Adrenal gland (tissue), 9 donors: ENCODE measurements at regions not wholly inside any gene's neighbourhood (a gene's known extent, or its start where the extent isn't known, plus 50 kb on each side); places are given as distances from the start of the nearest gene placed in this dataset.

ENCODE experiments used
- DNase-seq, 7 donors: peaks; one replicate each; pipeline ENCODE4 v3.0.0-alpha.2; 2019 to 2020
- H3K27ac ChIP-seq, 5 donors: fragments of 200-600 bp; sonication (generic) in 4 of 5; 1 replicate in 3 of 5; 2 replicates in 2 of 5; pipeline versions ENCODE4 v1.5.1 to v1.8.0; 2016 to 2020; ENCODE audit warnings: mild to moderate bottlenecking in 1 of 5
- H3K27me3 ChIP-seq: fragments of 200-600 bp; 2 replicates; pipeline ENCODE4 v1.8.0; 2021
- H3K36me3 ChIP-seq, 2 donors: fragments of 200-600 bp; replicated peaks in 1 of 2; 1 replicate in 1 of 2; 2 replicates in 1 of 2; pipeline versions ENCODE4 v1.5.1 to v1.8.0; 2018 to 2022
- H3K4me1 ChIP-seq, 2 donors: fragments of 200-600 bp; replicated peaks in 1 of 2; 1 replicate in 1 of 2; 2 replicates in 1 of 2; pipeline versions ENCODE4 v1.5.1 to v1.8.0; 2018 to 2021
- H3K4me3 ChIP-seq, 4 donors: fragments of 200-600 bp; sonication (generic) in 3 of 4; one replicate each; pipeline ENCODE4 v1.5.1; 2016 to 2018
- H3K9me3 ChIP-seq, 3 donors: fragments of 200-600 bp; sonication (generic) in 1 of 3; replicated peaks in 1 of 3; 1 replicate in 2 of 3; 2 replicates in 1 of 3; pipeline versions ENCODE4 v1.5.1 to v1.8.0; 2016 to 2021
- POLR2A ChIP-seq, 2 donors: fragments of 450-650 bp; IDR thresholded peaks; one replicate each; pipeline ENCODE4 v1.6.1; 2017; ENCODE audit warnings: antibody characterized with exemption in 2 of 2, mild to moderate bottlenecking in 2 of 2, moderate library complexity in 1 of 2
- WGBS, 4 donors: extraction: QIAGEN DNeasy Blood & Tissue Kit in 2 of 4; methylation state at CpG; one replicate each; pipeline versions ENCODE4 v1.1.5 to v1.1.7; 2013 to 2017; 5-methylcytosine and 5-hydroxymethylcytosine counted together
- intact Hi-C, 2 donors: fragments of 100-400 bp; cut with DNase I; formaldehyde crosslinking; loops; one replicate each; pipeline versions ENCODE4 v1.14.1 to v1.15.0; 2022 to 2023
- TF ChIP-seq, protein P1 (sequence below), 6 experiments: fragments of 450-650 bp in 4 of 6; fragments of 200-600 bp in 2 of 6; sonication (generic) in 1 of 6; IDR thresholded peaks; 1 replicate in 5 of 6; 2 replicates in 1 of 6; pipeline versions ENCODE4 v1.5.1 to v1.8.0; 2016 to 2021; ENCODE audit warnings: antibody characterized with exemption in 6 of 6, mild to moderate bottlenecking in 2 of 6, moderate library complexity in 1 of 6
- donor health status: healthy with polysubstance abuse.
- donor health status: Bipolar disorder and iron deficiency.
- donor health status: DM: yes; HTN: yes; CAD: no.
- donor health status: DM: no; HTN: no; CAD: no.
- donor health status: DM: no; HTN: no; CAD: no.

DNA sequence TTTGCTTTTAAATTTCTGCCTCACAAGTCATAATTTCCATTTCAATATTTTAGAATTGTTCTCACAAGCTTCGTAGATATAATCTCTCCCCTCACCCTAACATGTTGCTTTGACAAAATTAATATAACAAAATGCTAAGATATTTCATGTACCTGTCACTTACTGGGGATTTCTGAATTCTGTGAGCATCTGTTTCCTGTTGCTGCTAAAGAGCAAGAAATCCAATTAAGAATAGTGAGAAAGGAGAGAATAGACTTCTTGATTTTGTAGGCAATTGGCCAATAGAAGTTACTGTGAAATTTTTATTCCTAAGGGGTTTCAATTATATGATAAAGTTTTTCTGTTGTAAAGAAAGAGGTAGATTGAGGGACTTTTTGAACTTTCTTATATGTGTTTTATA lies 796.5 kb upstream of the ARRDC3 start:
- intact Hi-C loops, result no loop called here

DNA sequence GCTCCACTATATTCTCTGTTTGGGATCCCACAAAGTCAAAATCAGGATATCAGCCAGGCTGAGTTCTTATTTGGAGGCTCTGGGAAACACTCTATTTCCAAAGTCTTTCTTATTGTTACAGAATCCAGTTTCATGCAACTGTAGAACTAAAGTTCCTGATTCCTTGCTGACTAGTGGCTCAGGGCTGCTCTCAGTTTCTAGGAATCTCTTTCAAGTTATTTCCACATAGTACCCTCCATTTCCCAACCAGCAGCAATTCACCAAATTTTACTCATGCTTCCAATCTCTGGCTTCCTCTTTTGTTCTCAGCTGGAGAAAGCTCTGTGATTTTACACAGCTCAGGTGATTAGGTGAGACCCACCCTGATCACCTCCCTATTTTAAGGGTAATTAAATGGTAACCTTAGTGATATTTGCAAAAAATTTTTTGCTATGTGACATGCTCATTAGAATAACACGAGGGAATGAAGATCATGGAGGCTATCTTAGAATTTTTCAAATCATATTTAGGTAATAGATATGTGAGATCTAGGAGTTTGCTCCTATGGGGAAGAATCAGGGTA lies 794.9 kb upstream of the ARRDC3 start:
- H3K4me1 ChIP-seq, result no peaks in the 10 kb centered on the region
- WGBS, 4 donors, result 21 to 52% (median 27%) methylated on average over 1 of the region's 1 CpG
- H3K27me3 ChIP-seq, result no peaks in the 10 kb centered on the region
- intact Hi-C loops, result no loop called here
- TF ChIP-seq POLR2A (IDR thresholded peaks at IDR 0.05), result no peak
- TF ChIP-seq, protein P1, sequence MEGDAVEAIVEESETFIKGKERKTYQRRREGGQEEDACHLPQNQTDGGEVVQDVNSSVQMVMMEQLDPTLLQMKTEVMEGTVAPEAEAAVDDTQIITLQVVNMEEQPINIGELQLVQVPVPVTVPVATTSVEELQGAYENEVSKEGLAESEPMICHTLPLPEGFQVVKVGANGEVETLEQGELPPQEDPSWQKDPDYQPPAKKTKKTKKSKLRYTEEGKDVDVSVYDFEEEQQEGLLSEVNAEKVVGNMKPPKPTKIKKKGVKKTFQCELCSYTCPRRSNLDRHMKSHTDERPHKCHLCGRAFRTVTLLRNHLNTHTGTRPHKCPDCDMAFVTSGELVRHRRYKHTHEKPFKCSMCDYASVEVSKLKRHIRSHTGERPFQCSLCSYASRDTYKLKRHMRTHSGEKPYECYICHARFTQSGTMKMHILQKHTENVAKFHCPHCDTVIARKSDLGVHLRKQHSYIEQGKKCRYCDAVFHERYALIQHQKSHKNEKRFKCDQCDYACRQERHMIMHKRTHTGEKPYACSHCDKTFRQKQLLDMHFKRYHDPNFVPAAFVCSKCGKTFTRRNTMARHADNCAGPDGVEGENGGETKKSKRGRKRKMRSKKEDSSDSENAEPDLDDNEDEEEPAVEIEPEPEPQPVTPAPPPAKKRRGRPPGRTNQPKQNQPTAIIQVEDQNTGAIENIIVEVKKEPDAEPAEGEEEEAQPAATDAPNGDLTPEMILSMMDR (IDR thresholded peaks at IDR 0.05), result no peak
- no peak overlapping the region for H3K27ac ChIP-seq
- H3K36me3 ChIP-seq, result no peaks in the 10 kb centered on the region
- H3K9me3 ChIP-seq, result no peaks in the 10 kb centered on the region
- DNase-seq, result no peak
- H3K4me3 ChIP-seq, result no peak overlapping the region

More for the DNA sequence above, 796.5 kb upstream of the ARRDC3 start:
- Histone ChIP-seq H3K27ac (no peak overlapping the region), H3K4me1 (no peaks in the 10 kb centered on the region), H3K27me3 (no peaks in the 10 kb centered on the region), H3K4me3 (no peak overlapping the region), H3K9me3 (no peaks in the 10 kb centered on the region), H3K36me3 (no peaks in the 10 kb centered on the region)
- 27 to 51% (median 35%) methylated on average over 1 of the region's 1 CpG for WGBS, 4 donors
- no peak for DNase-seq
- TF ChIP-seq POLR2A (IDR thresholded peaks at IDR 0.05), result no peak

DNA sequence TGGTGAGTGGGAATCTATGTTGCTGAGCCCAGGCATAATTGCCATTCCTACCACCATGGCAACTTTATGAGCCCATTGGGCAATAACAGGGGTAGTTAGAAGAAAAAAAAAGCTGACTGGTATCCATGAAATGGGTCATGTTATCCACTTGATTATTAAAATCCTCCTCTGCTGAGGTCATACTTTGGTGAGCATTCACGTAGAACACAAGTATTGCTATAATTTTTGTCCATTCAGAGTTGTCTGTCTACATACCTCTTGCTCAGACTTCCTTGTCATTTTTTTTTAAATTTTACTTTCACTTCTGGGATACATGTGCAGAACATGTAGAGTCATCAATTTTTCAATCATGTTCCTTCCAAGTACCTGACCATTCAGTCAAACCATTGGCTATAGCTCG lies 780.8 kb upstream of the ARRDC3 start:
- H3K4me3 ChIP-seq, result no peak overlapping the region
- no peaks in the 10 kb centered on the region for H3K27me3 ChIP-seq
- no peak overlapping the region for H3K27ac ChIP-seq
- no peaks in the 10 kb centered on the region for H3K36me3 ChIP-seq
- no peaks in the 10 kb centered on the region for H3K4me1 ChIP-seq
- no peaks in the 10 kb centered on the region for H3K9me3 ChIP-seq
- TF ChIP-seq, protein P1 (IDR thresholded peaks at IDR 0.05), result no peak
- TF ChIP-seq POLR2A (IDR thresholded peaks at IDR 0.05), result no peak
- 59 to 81% (median 69%) methylated on average over 2 of the region's 2 CpGs for WGBS, 4 donors
- intact Hi-C loops, result no loop called here
- no peak for DNase-seq

DNA sequence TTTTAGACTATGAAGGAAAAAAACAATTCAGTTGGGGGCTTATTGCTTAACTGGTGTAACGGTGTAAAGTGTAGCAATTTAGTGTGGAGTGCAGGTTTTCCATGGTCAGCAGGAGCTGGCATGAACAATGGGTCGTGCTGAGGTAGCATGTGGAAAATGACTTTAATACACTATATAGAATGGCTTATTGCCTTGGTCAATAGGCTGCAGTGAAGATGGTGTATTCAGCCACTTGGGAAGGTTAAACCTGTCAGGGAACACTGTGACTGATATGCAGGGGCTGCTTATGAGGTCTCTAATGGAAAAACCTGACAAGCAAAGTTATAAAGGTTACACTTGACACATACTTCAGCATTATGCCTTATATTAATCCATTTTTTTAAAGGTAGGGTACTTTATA lies 764.7 kb upstream of the ARRDC3 start:
- no peak for DNase-seq
- Histone ChIP-seq H3K4me3 (no peak overlapping the region), H3K9me3 (no peaks in the 10 kb centered on the region), H3K4me1 (no peaks in the 10 kb centered on the region), H3K36me3 (no peaks in the 10 kb centered on the region), H3K27ac (no peak overlapping the region), H3K27me3 (no peaks in the 10 kb centered on the region)
- WGBS, 4 donors, result 54 to 64% (median 61%) methylated on average over 2 of the region's 2 CpGs
- intact Hi-C loops, result no loop called here
- TF ChIP-seq, protein P1 (IDR thresholded peaks at IDR 0.05), result no peak
- TF ChIP-seq POLR2A (IDR thresholded peaks at IDR 0.05), result no peak

DNA sequence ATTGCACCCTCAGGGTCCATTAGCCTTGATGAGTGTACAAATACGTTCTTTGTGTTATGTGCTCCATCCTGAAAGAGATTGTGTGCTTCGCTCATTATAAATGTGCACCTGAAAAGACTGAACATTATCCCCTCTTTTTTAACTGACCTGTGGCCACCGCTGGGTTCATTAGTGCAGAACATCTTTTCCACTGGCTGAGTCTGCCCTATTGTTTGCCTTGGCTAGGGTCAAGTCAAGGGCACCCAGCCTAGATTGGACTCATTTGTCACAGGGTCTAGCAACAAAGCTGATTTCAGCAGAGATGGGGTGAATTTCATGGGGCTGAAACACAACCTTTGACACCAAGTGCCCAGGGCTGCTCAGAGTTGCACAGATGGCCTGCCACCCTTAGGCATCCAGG lies 764.1 kb upstream of the ARRDC3 start:
- DNase-seq, result no peak
- TF ChIP-seq POLR2A (IDR thresholded peaks at IDR 0.05), result no peak
- TF ChIP-seq, protein P1 (IDR thresholded peaks at IDR 0.05), result no peak
- no peaks in the 10 kb centered on the region for H3K27me3 ChIP-seq
- 51 to 56% (median 51%) methylated on average over 3 of the region's 3 CpGs for WGBS, 4 donors
- H3K27ac ChIP-seq, result no peak overlapping the region
- H3K4me3 ChIP-seq, result no peak overlapping the region
- no peaks in the 10 kb centered on the region for H3K36me3 ChIP-seq
- H3K4me1 ChIP-seq, result no peaks in the 10 kb centered on the region
- intact Hi-C loops, result no loop called here
- no peaks in the 10 kb centered on the region for H3K9me3 ChIP-seq
